HFF-Myc (cell line): ENCODE measurements at regions not wholly inside any gene's neighbourhood (a gene's known extent, or its start where the extent isn't known, plus 50 kb on each side); places are given as distances from the start of the nearest gene placed in this dataset.

ENCODE experiments used
- DNase-seq: peaks from one replicate; pipeline ENCODE4 v3.0.0-alpha.2; 2011; ENCODE audit warnings: low read depth; ENCODE audit errors: extremely low read depth
- H3K4me3 ChIP-seq: replicated peaks from 2 replicates; pipeline ENCODE4 v1.5.1; 2011; ENCODE audit warnings: low read depth, mild to moderate bottlenecking, control low read depth, low read length
- TF ChIP-seq, protein P1 (sequence below): IDR thresholded peaks from 2 replicates; pipeline ENCODE4 v1.5.1; 2012; ENCODE audit warnings: mild to moderate bottlenecking, low read depth, low read length, control low read depth; ENCODE audit errors: missing control alignments

DNA sequence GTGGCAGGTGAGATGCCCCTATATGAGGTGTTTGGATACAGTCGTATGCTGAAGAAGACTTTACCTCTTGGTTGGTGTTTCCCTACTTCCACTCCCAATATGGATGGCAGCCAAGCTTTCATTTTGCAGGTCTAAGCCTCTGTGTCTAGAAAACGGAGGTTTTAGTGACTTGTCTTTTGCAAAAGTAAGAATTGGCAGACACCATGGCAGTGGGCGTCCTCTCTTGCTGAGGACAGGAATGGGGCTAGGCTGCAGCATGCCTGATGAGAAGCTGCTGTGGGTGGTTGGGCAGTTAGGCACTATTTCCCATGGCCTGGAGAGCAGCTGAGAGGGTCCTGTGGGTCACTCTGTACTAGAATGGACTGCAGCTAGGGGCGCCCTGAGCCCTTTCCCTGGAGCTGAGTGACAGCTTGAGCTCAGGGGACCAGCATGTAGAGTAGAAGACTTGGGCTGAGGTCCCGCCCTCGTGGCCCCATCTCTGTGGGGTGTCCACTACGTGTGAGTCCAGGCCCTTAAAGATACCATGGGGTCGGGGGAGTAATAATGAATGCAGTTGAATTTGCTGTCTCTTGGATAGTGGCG lies 127.4 kb downstream of the CDH26 start:
- TF ChIP-seq, protein P1, sequence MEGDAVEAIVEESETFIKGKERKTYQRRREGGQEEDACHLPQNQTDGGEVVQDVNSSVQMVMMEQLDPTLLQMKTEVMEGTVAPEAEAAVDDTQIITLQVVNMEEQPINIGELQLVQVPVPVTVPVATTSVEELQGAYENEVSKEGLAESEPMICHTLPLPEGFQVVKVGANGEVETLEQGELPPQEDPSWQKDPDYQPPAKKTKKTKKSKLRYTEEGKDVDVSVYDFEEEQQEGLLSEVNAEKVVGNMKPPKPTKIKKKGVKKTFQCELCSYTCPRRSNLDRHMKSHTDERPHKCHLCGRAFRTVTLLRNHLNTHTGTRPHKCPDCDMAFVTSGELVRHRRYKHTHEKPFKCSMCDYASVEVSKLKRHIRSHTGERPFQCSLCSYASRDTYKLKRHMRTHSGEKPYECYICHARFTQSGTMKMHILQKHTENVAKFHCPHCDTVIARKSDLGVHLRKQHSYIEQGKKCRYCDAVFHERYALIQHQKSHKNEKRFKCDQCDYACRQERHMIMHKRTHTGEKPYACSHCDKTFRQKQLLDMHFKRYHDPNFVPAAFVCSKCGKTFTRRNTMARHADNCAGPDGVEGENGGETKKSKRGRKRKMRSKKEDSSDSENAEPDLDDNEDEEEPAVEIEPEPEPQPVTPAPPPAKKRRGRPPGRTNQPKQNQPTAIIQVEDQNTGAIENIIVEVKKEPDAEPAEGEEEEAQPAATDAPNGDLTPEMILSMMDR, result no peak
- no peak overlapping the region for H3K4me3 ChIP-seq
- no peak for DNase-seq

DNA sequence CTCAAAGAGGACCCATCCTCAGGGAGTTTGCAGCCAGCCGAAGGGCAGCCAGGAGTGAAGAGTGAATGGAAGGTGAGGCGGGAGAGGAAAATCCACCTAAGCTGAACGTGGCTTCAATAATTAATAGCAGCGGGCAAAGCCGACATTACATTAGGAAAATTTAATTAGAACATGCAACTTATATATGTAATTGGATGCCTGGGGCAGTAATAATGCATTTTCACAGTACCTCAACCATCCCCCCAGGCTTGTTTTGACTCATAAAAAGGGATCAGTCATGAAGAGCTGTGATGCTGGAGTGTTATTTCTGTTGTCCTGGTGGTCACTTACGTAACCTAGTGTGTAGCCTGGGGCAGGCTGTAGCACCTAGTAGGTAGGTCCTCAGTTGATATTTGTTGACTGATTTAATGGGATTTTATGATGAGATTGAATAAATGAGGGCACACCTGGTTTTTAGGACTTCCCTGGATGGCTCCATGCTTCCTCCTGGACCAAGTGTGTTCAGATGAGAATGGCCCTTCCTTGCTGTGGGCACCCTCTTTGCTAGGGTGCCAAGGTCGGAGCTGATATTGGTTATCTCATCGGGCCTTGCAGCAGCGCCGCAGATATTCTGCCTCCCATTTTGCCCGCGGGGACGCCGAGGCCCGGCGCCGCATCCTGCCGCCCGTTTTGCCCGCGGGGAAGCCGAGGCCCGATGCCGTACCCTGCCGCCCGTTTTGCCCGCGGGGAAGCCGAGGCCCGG lies 128.8 kb downstream of the CDH26 start:
- DNase-seq, result no peak
- TF ChIP-seq, protein P1, result no peak

DNA sequence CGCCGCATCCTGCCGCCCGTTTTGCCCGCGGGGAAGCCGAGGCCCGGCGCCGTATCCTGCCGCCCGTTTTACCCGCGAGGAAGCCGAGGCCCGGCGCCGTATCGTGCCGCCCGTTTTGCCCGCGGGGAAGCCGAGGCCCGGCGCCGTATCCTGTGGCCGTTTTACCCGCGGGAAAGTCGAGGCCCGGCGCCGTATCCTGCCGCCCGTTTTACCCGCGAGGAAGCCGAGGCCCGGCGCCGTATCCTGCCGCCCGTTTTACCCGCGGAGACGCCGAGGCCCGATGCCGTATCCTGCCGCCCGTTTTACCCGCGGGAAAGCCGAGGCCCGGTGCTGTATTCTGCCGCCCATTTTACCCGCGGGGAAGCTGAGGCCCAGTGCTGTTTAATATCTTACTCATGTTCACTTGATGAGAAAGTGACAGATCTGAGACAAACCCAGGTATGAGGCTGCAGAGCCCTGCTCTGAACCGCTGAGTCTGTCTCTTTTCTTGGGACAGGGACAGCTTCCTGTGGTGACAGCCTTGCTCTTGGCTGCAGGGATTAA lies 129.4 kb downstream of the CDH26 start:
- TF ChIP-seq, protein P1, result no peak
- no peak for DNase-seq
- no peak overlapping the region for H3K4me3 ChIP-seq

More for the DNA sequence above, 128.8 kb downstream of the CDH26 start:
- H3K4me3 ChIP-seq, result no peak overlapping the region

DNA sequence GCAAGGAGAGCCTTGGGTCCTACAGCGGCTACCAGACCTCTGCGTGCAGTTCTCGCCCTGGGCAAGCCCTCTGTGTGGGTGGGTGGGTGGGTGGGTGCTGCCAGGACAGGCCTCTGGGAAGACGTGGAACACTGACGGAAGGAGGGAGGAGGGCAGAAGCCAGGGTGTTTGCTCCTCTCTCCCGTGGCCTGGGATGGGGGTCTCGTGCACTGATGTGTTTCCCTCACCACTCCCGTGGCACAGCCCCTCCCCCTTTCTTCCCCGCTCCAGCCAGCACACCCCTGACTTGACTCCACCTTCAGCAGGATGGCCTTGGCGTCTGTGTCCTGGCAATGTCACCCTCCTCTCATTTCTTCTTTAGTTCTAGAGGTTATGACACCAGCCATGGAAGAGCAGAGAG lies 130.0 kb downstream of the CDH26 start:
- DNase-seq, result no peak
- no peak overlapping the region for H3K4me3 ChIP-seq
- TF ChIP-seq, protein P1, result no peak

DNA sequence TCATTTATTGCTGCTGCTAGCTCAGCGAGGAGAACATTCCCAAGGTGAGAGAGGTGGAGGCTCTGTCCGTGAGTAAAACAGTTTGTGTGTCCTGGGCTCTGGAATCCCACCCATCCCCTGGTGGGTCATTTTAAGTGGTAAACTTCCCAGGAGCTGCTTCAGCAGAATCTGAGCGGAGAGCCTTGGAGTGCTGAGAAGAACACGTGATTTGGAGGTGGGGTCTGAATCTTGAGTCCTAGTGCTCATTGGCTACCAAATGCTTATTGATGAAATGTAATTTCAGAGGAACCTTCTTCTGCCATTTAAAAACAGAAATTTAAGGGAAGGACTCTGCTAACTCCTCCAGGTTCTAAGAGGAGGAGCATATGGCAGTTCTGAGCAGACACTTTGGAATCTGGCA lies 132.4 kb downstream of the CDH26 start:
- TF ChIP-seq, protein P1, result no peak
- no peak for DNase-seq
- H3K4me3 ChIP-seq, result no peak overlapping the region

DNA sequence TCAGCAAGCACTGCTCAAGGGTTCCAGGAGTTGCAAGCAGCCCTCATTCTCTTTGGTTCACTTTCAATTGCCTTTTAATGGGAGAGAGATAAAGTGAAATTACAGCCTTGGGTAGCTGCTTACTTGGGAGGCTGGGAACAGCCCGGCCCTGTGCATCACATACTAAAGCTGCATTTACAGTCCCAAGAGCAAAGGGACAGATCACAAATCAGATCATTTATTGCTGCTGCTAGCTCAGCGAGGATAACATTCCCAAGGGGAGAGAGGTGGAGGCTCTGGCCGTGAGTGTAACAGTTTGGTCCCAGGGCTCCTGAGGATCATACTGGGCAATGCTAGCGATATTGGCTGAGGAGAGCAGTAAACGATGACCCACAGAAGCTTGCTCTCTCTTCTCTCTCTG lies 133.1 kb downstream of the CDH26 start:
- H3K4me3 ChIP-seq, result no peak overlapping the region
- TF ChIP-seq, protein P1, result no peak
- no peak for DNase-seq

DNA sequence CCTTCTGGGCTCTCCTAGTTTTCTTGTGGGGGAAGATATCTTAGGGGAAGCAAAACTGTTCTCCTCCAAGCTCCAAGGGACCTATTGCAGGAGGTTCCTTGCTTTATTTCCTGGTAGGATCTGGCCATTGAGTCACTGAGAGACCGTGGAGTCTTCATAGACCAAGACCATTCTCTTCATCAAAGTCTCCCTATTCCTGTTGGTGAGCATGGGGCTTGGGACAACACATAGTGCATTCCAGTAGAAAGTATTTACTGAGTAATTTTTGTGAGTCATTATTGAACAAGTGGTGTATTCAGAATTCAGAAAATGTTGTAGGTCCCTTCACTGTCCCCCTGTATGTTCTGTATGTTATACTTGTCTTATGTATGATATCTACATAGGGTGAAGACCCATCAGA lies 133.6 kb downstream of the CDH26 start:
- no peak overlapping the region for H3K4me3 ChIP-seq
- TF ChIP-seq, protein P1, result no peak
- no peak for DNase-seq
